Activated naive CD4-positive, alpha-beta T cell treated with Interleukin-2 at 50 U/mL for 16 hours (primary cell): ENCODE measurements at regions not wholly inside any gene's neighbourhood (a gene's known extent, or its start where the extent isn't known, plus 50 kb on each side); places are given as distances from the start of the nearest gene placed in this dataset.

Experiments
- DNase-seq: peaks from one replicate; pipeline ENCODE4 v3.0.0-alpha.2; 2020

DNA sequence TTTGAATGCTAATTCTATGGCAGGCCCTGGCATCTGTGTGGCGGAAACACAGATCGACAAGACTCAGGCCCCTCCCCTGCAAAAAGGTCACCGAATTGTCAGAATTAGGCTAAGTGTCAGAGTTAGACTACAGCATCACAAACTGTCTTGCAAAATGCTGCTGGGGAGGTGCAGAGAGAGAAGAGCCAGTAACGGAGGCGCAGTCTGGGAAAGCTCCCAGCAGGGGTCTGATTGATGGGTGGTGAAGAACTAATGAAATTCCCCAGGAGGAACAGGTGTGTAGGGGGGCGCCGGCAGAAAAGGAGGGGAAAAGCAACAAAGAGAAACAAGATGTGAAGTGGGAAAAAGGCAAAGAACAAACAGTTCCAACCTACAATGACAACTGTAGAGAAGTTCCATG, 72.7 kb upstream of the TAMM41 start:
- no peak for DNase-seq

DNA sequence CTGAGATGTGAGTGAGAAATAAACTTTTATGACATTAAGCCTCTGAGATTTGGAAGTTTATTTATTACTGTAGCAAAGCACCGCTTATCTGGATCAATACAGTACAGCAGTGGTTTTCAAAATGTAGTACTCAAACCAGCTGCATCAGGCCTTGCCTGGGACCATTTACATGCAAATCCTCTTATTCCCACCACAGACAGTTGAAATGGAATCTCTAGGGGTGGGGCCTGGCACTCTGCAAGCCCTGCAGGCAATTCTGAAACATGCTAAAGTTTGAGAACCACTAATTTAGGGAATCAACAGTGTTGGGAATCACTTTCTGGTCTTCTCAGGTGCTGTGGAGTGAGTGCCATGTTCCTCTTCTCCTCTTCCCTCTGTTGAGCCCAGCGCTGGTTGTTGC, 77.8 kb upstream of the TAMM41 start:
- DNase-seq, result no peak

GRCh38 chr3:11928381-11928780, 75.8 kb upstream of the SYN2 start:
- no peak for DNase-seq

DNA sequence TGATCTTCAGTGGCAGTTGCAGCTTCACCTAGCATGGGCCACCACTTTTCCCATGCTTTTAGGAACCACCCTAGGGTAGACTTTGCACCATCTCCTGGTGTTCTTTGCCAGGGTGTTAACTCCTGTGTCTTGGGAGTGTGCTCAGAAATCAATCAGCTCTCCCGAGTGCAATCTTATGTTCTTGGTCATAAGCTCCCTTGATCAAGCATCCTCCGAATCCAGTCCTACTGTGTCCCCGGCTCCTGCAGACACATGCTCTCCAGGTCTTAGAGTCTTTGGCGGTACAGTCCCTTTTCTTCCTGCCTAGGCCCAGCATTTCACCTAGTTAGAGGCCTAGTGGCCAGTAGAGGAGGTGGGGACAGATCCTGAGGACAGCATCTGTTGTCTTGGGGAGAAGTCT, 74.7 kb upstream of the SYN2 start:
- no peak for DNase-seq

- DNase-seq, result no peak
These were observed 74.1 kb upstream of the SYN2 start for GRCh38 chr3:11930084-11930483.

- no peak for DNase-seq
These were observed 71.6 kb upstream of the SYN2 start for GRCh38 chr3:11932636-11933035.

DNA sequence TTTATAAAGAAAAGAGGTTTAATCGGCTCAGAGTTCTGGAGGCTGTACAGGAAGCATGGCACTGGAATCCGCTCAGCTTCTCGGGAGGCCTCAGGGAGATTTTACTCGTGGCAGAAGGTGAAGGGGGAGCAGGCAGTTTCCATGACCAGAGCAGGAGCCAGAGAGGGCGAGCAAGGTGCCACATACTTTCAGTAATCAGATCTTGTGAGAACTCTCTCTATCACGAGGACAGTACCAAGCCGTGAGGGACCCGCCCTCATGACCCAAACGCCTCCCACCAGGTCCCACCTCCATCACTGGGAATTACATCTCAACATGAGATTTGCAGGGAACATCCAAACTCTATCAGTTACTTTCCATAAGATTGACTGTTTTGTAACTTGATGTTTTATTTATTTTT, 70.7 kb upstream of the SYN2 start:
- DNase-seq, result no peak

DNA sequence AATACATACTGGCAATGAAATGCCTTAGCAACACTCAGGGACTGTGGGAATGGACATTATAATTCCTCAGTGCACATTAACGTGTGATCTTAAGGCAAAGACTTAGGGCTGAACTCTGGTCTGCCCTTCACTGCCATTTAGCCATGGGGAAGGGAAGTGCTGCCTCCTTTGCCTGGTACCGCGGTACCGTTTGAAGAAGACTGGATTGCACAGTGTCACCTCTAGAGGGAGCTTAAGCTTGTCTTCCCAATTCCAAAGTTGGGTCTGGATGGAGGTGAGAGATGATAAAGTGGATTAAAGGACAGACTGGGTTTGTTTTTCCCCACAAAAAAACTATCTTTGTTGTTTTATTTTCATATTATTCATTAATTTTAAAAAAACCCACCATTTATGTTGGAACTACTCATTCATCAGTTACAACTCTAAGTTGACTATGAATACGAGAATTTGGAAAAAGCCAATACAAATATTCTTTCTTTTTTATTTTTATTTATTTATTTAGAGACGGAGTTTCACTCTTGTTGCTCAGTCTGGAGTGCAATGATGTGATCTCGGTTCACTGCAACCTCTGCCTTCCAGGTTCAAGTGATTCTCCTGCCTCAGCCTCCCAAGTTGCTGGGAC, 60.0 kb upstream of the SYN2 start:
- DNase-seq, result no peak

- no peak for DNase-seq
These were observed 55.9 kb upstream of the SYN2 start for GRCh38 chr3:11948331-11948730.

- DNase-seq, result no peak
These were observed 55.3 kb upstream of the SYN2 start for GRCh38 chr3:11948866-11949265.

DNA sequence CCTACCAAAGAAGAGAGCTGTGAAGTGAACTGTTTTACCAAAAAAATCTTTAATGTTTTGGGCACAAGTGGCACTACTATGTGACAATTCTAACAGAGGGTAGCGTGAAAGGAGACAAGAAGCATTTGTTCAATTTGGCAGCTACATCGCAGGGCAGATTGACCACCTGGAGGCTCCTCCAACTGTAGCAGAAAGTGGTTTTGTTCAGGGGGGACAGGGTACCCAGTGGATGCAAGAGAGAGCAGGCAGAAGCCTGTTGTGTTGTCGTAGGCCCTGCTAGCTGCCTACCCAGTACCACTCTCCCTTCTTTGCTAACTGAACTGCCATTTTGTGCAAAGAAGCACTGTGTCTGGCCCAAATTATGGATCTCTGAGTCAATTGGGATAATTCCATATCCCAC, 54.8 kb upstream of the SYN2 start:
- no peak for DNase-seq

DNA sequence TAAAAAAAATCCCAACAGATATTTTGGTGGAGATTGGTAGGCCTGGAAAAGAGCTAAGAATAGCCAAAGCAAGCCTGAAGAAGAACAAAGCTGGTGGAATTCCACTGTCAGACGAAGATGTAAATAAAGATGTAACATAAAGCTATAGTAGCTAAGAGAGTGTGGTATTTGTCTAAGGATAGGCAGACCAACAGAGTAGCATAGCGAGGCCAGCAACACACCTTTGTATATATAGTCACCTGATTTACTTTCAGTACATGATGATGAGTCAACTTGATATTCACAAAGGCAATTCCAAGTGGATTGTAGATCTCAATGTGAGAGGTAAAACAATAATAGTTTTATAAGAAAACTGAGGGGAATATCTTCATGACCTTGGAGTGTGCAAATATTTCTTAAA, 53.6 kb upstream of the SYN2 start:
- no peak for DNase-seq

GRCh38 chr3:11953350-11953749, 50.8 kb upstream of the SYN2 start:
- DNase-seq, result no peak

GRCh38 chr3:11953778-11954177, 50.4 kb upstream of the SYN2 start:
- no peak for DNase-seq

GRCh38 chr3:11954312-11954934, 49.8 kb upstream of the SYN2 start:
- DNase-seq, result no peak
